Tibial artery (tissue), 4 donors: ENCODE measurements at regions not wholly inside any gene's neighbourhood (a gene's known extent, or its start where the extent isn't known, plus 50 kb on each side); places are given as distances from the start of the nearest gene placed in this dataset.

Source experiments
- DNase-seq, 2 donors: peaks; one replicate each; pipeline ENCODE4 v3.0.0-alpha.2; 2019
- H3K27ac ChIP-seq, 2 donors: fragments of 200-600 bp; sonication (generic) in 1 of 2; 1 replicate in 1 of 2; 2 replicates in 1 of 2; pipeline ENCODE4 v1.5.1; 2018 to 2019; ENCODE audit warnings: mild to moderate bottlenecking in 1 of 2
- H3K27me3 ChIP-seq, 2 donors: fragments of 200-600 bp; sonication (generic) in 1 of 2; one replicate each; pipeline versions ENCODE4 v1.5.1 to v1.6.0; 2016 to 2019
- H3K36me3 ChIP-seq, 3 donors: fragments of 200-600 bp; sonication (generic) in 2 of 3; one replicate each; pipeline ENCODE4 v1.5.1; 2016 to 2019; ENCODE audit warnings: mild to moderate bottlenecking in 2 of 3
- H3K4me1 ChIP-seq, 4 donors: fragments of 200-600 bp; sonication (generic) in 2 of 4; 1 replicate in 3 of 4; 2 replicates in 1 of 4; pipeline ENCODE4 v1.5.1; 2016 to 2019
- H3K4me3 ChIP-seq, 2 donors: fragments of 200-600 bp; sonication (generic) in 1 of 2; 1 replicate in 1 of 2; 2 replicates in 1 of 2; pipeline ENCODE4 v1.5.1; 2018 to 2019; ENCODE audit warnings: mild to moderate bottlenecking in 2 of 2
- H3K9me3 ChIP-seq, 3 donors: fragments of 200-600 bp; sonication (generic) in 1 of 3; one replicate each; pipeline ENCODE4 v1.5.1; 2016 to 2019
- CTCF ChIP-seq, 2 experiments: fragments of 200-600 bp in 1 of 2; fragments of 450-650 bp in 1 of 2; IDR thresholded peaks; one replicate each; pipeline ENCODE4 v1.5.1; 2017 to 2019; ENCODE audit warnings: antibody characterized with exemption in 2 of 2, mild to moderate bottlenecking in 1 of 2, moderate library complexity in 1 of 2
- intact Hi-C: fragments of 100-400 bp; cut with DNase I; formaldehyde crosslinking; loops from one replicate; pipeline ENCODE4 v1.15.0; 2023; ENCODE audit warnings: low total_unique reads

DNA sequence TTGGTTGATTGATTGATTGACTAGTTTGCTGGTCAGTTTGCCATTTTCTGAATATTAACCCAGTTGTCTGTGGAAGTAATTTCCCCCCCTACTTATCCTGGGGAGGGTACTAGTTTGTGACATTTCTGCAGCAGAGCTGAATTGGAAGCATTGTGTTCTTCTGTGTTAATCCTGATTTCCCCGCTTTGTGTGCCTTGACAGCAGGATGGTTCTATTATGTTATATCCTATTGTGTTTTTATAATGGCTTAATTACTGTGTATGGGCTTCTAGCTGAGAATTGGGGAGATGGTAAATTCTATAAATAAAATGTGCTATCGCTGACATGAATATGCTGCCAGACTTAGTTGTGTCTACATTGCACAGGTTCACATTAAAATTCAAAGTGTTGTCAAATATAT is 499.7 kb downstream of the COG6 start:
- Histone ChIP-seq H3K4me3 (no peak overlapping the region), H3K9me3 (no peaks in the 10 kb centered on the region)

GRCh38 chr13:40158218-40158617 is 502.8 kb downstream of the COG6 start:
- Histone ChIP-seq H3K36me3 (no peaks in the 10 kb centered on the region), H3K27ac (no peak overlapping the region), H3K4me1 (peaks cover 0 to 8% (median 0%) of the 10 kb centered on the region in 4 donors), H3K27me3 (no peaks in the 10 kb centered on the region), H3K9me3 (no peaks in the 10 kb centered on the region), H3K4me3 (no peak overlapping the region)
- TF ChIP-seq CTCF (IDR thresholded peaks at IDR 0.05): no peak
- intact Hi-C loops: no loop called here
- no peak for DNase-seq

More for the DNA sequence above, 499.7 kb downstream of the COG6 start:
- DNase-seq: no peak
- no peak overlapping the region for H3K27ac ChIP-seq
- no peaks in the 10 kb centered on the region for H3K27me3 ChIP-seq
- no peak for TF ChIP-seq CTCF (IDR thresholded peaks at IDR 0.05)
- H3K36me3 ChIP-seq: no peaks in the 10 kb centered on the region
- peaks cover 0 to 18% (median 3%) of the 10 kb centered on the region in 4 donors for H3K4me1 ChIP-seq
- intact Hi-C loops: no loop called here

GRCh38 chr13:40158757-40159156 is 503.3 kb downstream of the COG6 start:
- TF ChIP-seq CTCF (IDR thresholded peaks at IDR 0.05): no peak
- intact Hi-C loops: no loop called here
- peaks cover 0 to 4% (median 0%) of the 10 kb centered on the region in 4 donors for H3K4me1 ChIP-seq
- H3K4me3 ChIP-seq: no peak overlapping the region
- H3K27me3 ChIP-seq: no peaks in the 10 kb centered on the region
- DNase-seq: no peak
- H3K27ac ChIP-seq: no peak overlapping the region
- H3K9me3 ChIP-seq: no peaks in the 10 kb centered on the region
- H3K36me3 ChIP-seq: no peaks in the 10 kb centered on the region

- H3K27me3 ChIP-seq: no peaks in the 10 kb centered on the region
- no peak overlapping the region for H3K27ac ChIP-seq
- intact Hi-C loops: no loop called here
- no peak for DNase-seq
- TF ChIP-seq CTCF (IDR thresholded peaks at IDR 0.05): no peak
- no peaks in the 10 kb centered on the region for H3K9me3 ChIP-seq
- no peak overlapping the region for H3K4me3 ChIP-seq
- no peaks in the 10 kb centered on the region for H3K36me3 ChIP-seq
- H3K4me1 ChIP-seq: peaks cover 0 to 4% (median 0%) of the 10 kb centered on the region in 4 donors
These were observed 504.3 kb downstream of the COG6 start for GRCh38 chr13:40159736-40160135.

GRCh38 chr13:40160618-40161350 is 505.3 kb downstream of the COG6 start:
- Histone ChIP-seq H3K27me3 (no peaks in the 10 kb centered on the region), H3K9me3 (no peaks in the 10 kb centered on the region), H3K27ac (no peak overlapping the region), H3K4me1 (peaks cover 0 to 4% (median 0%) of the 10 kb centered on the region in 4 donors), H3K36me3 (no peaks in the 10 kb centered on the region), H3K4me3 (no peak overlapping the region)
- DNase-seq: no peak
- no peak for TF ChIP-seq CTCF (IDR thresholded peaks at IDR 0.05)
- intact Hi-C loops: no loop called here
